SU-DHL-6 (cell line): ENCODE measurements at regions not wholly inside any gene's neighbourhood (a gene's known extent, or its start where the extent isn't known, plus 50 kb on each side); places are given as distances from the start of the nearest gene placed in this dataset.

ENCODE experiments used
- EZH2phosphoT487 ChIP-seq: fragments of 200-600 bp; sonication (generic), shearing (Covaris generic); conservative IDR thresholded peaks from 2 replicates; pipeline ENCODE4 v1.6.1; 2018; ENCODE audit warnings: mild to moderate bottlenecking, antibody characterized with exemption, low read length, moderate library complexity, mixed read lengths
- TF ChIP-seq, protein P1 (sequence below): fragments of 200-600 bp; sonication (generic); IDR thresholded peaks from one replicate; pipeline ENCODE4 v1.5.1; 2017; ENCODE audit warnings: antibody characterized with exemption, mild to moderate bottlenecking, low read length, moderate library complexity; ENCODE audit not compliant: insufficient read depth, poor library complexity, severe bottlenecking

GRCh38 chr1:55554611-55555010, 339.4 kb upstream of the USP24 start:
- TF ChIP-seq, protein P1, sequence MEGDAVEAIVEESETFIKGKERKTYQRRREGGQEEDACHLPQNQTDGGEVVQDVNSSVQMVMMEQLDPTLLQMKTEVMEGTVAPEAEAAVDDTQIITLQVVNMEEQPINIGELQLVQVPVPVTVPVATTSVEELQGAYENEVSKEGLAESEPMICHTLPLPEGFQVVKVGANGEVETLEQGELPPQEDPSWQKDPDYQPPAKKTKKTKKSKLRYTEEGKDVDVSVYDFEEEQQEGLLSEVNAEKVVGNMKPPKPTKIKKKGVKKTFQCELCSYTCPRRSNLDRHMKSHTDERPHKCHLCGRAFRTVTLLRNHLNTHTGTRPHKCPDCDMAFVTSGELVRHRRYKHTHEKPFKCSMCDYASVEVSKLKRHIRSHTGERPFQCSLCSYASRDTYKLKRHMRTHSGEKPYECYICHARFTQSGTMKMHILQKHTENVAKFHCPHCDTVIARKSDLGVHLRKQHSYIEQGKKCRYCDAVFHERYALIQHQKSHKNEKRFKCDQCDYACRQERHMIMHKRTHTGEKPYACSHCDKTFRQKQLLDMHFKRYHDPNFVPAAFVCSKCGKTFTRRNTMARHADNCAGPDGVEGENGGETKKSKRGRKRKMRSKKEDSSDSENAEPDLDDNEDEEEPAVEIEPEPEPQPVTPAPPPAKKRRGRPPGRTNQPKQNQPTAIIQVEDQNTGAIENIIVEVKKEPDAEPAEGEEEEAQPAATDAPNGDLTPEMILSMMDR: no peak
- TF ChIP-seq EZH2phosphoT487: no peak
